HG03558 (cell line): ENCODE measurements at regions not wholly inside any gene's neighbourhood (a gene's known extent, or its start where the extent isn't known, plus 50 kb on each side); places are given as distances from the start of the nearest gene placed in this dataset.

Source experiments
- ATAC-seq: cut with Tn5 transposase; IDR thresholded peaks from one replicate; pipeline ENCODE4 v1.9.1; 2021; ENCODE audit warnings: moderate number of reproducible peaks; ENCODE audit not compliant: unreplicated experiment; ENCODE audit errors: extremely low read depth

- no peak for ATAC-seq
Observed at GRCh38 chr10:120266022-120266421, 191.0 kb upstream of the PLPP4 start.

- ATAC-seq, result no peak
Observed at GRCh38 chr10:120270906-120271305, 186.1 kb upstream of the PLPP4 start.

- no peak for ATAC-seq
Observed at GRCh38 chr10:120271696-120272095, 185.3 kb upstream of the PLPP4 start.

- ATAC-seq, result no peak
Observed at GRCh38 chr10:120272350-120272749, 184.7 kb upstream of the PLPP4 start.

GRCh38 chr10:120278069-120278468, 179.0 kb upstream of the PLPP4 start:
- ATAC-seq, result no peak

- ATAC-seq, result no peak
Observed at GRCh38 chr10:120279196-120279595, 177.8 kb upstream of the PLPP4 start.

- ATAC-seq, result no peak
Observed at GRCh38 chr10:120282421-120282820, 174.6 kb upstream of the PLPP4 start.

GRCh38 chr10:120282846-120283492, 174.1 kb upstream of the PLPP4 start:
- no peak for ATAC-seq

- ATAC-seq, result no peak
Observed at GRCh38 chr10:120285408-120285807, 171.6 kb upstream of the PLPP4 start.

- ATAC-seq, result no peak
Observed at GRCh38 chr10:120286280-120286679, 170.7 kb upstream of the PLPP4 start.

- no peak for ATAC-seq
Observed at GRCh38 chr10:120300513-120300912, 156.5 kb upstream of the PLPP4 start.

- no peak for ATAC-seq
Observed at GRCh38 chr10:120308589-120308988, 148.4 kb upstream of the PLPP4 start.

GRCh38 chr10:120313715-120314114, 143.3 kb upstream of the PLPP4 start:
- ATAC-seq, result no peak

- no peak for ATAC-seq
Observed at GRCh38 chr10:120314442-120314841, 142.6 kb upstream of the PLPP4 start.

GRCh38 chr10:120318862-120319261, 138.2 kb upstream of the PLPP4 start:
- no peak for ATAC-seq

GRCh38 chr10:120327675-120328074, 129.4 kb upstream of the PLPP4 start:
- no peak for ATAC-seq

GRCh38 chr10:120328647-120329046, 128.4 kb upstream of the PLPP4 start:
- no peak for ATAC-seq

- ATAC-seq, result no peak
Observed at GRCh38 chr10:120335553-120335952, 121.5 kb upstream of the PLPP4 start.

- no peak for ATAC-seq
Observed at GRCh38 chr10:120336306-120336910, 120.6 kb upstream of the PLPP4 start.

GRCh38 chr10:120336911-120337540, 120.0 kb upstream of the PLPP4 start:
- ATAC-seq, result no peak

GRCh38 chr10:120342115-120342714, 114.8 kb upstream of the PLPP4 start:
- no peak for ATAC-seq
